Prostate gland (tissue), 2 donors: ENCODE measurements at regions not wholly inside any gene's neighbourhood (a gene's known extent, or its start where the extent isn't known, plus 50 kb on each side); places are given as distances from the start of the nearest gene placed in this dataset.

ENCODE experiments used
- DNase-seq: peaks from one replicate; pipeline ENCODE4 v3.0.0-alpha.2; 2019; ENCODE audit warnings: low spot score
- H3K27ac ChIP-seq, 2 donors: fragments of 200-600 bp; sonication (generic); 2 replicates each; pipeline ENCODE4 v1.5.1; 2017 to 2019
- H3K27me3 ChIP-seq: fragments of 200-600 bp; sonication (generic); replicated peaks from 2 replicates; pipeline ENCODE4 v1.5.1; 2019; ENCODE audit not compliant: insufficient read depth
- H3K36me3 ChIP-seq, 2 donors: fragments of 200-600 bp; sonication (generic); 1 replicate in 1 of 2; 2 replicates in 1 of 2; pipeline versions ENCODE4 v1.5.1 to v1.8.1; 2017 to 2019
- H3K4me1 ChIP-seq: fragments of 200-600 bp; sonication (generic); replicated peaks from 2 replicates; pipeline ENCODE4 v1.5.1; 2019
- H3K4me3 ChIP-seq, 2 donors: fragments of 200-600 bp; sonication (generic); 2 replicates each; pipeline ENCODE4 v1.5.1; 2017 to 2019
- H3K9me3 ChIP-seq: fragments of 200-600 bp; sonication (generic); 2 replicates; pipeline ENCODE4 v1.5.1; 2017
- CTCF ChIP-seq, 4 experiments: fragments of 200-600 bp in 2 of 4; fragments of 450-650 bp in 2 of 4; sonication (generic) in 2 of 4; IDR thresholded peaks; 1 replicate in 3 of 4; 2 replicates in 1 of 4; pipeline ENCODE4 v1.5.1; 2016 to 2019; ENCODE audit warnings: antibody characterized with exemption in 4 of 4, mild to moderate bottlenecking in 2 of 4, moderate library complexity in 2 of 4
- POLR2A ChIP-seq: fragments of 450-650 bp; IDR thresholded peaks from one replicate; pipeline ENCODE4 v1.6.1; 2016; ENCODE audit warnings: antibody characterized with exemption, mild to moderate bottlenecking
- POLR2AphosphoS5 ChIP-seq: sonication (generic); formaldehyde crosslinking; IDR thresholded peaks from one replicate; pipeline ENCODE4 v1.6.1; 2017; ENCODE audit warnings: antibody characterized with exemption
- WGBS: methylation state at CpG from one replicate; pipeline ENCODE4 v1.1.5; 2018; 5-methylcytosine and 5-hydroxymethylcytosine counted together
- intact Hi-C: fragments of 100-400 bp; cut with DNase I; formaldehyde crosslinking; loops from one replicate; pipeline ENCODE4 v1.14.2; 2022

- TF ChIP-seq POLR2A (no peak), POLR2AphosphoS5 (no peak), CTCF (IDR thresholded peaks at IDR 0.05) (no peak)
- 44% methylated on average over 2 of the region's 2 CpGs for WGBS
Measured at GRCh38 chr6:23073821-23074220, 504.5 kb downstream of the HDGFL1 start.

GRCh38 chr6:23077772-23078171 lies 508.4 kb downstream of the HDGFL1 start:
- no peak for DNase-seq
- no peaks in the 10 kb centered on the region for H3K36me3 ChIP-seq
- H3K27me3 ChIP-seq: no peaks in the 10 kb centered on the region
- H3K27ac ChIP-seq: no peak overlapping the region
- WGBS: 89% methylated on average over 3 of the region's 3 CpGs
- no peak overlapping the region for H3K4me3 ChIP-seq
- H3K4me1 ChIP-seq: no peaks in the 10 kb centered on the region
- no peaks in the 10 kb centered on the region for H3K9me3 ChIP-seq
- intact Hi-C loops: no loop called here
- TF ChIP-seq CTCF (IDR thresholded peaks at IDR 0.05): no peak
- TF ChIP-seq POLR2A: no peak
- TF ChIP-seq POLR2AphosphoS5: no peak

More at GRCh38 chr6:23073821-23074220, 504.5 kb downstream of the HDGFL1 start:
- intact Hi-C loops: no loop called here
- Histone ChIP-seq H3K36me3 (no peaks in the 10 kb centered on the region), H3K4me1 (no peaks in the 10 kb centered on the region), H3K27ac (no peak overlapping the region), H3K9me3 (no peaks in the 10 kb centered on the region), H3K27me3 (no peaks in the 10 kb centered on the region), H3K4me3 (no peak overlapping the region)
- no peak for DNase-seq

GRCh38 chr6:23081701-23082100 lies 512.3 kb downstream of the HDGFL1 start:
- intact Hi-C loops: no loop called here
- Histone ChIP-seq H3K4me1 (no peaks in the 10 kb centered on the region), H3K9me3 (no peaks in the 10 kb centered on the region), H3K27ac (no peak overlapping the region), H3K27me3 (no peaks in the 10 kb centered on the region), H3K36me3 (no peaks in the 10 kb centered on the region), H3K4me3 (no peak overlapping the region)
- TF ChIP-seq POLR2AphosphoS5: no peak
- no peak for TF ChIP-seq POLR2A
- no peak for TF ChIP-seq CTCF (IDR thresholded peaks at IDR 0.05)
- no peak for DNase-seq
- WGBS: 88% methylated on average over 1 of the region's 1 CpG

- Histone ChIP-seq H3K27ac (no peak overlapping the region), H3K4me1 (no peaks in the 10 kb centered on the region), H3K27me3 (no peaks in the 10 kb centered on the region), H3K36me3 (no peaks in the 10 kb centered on the region), H3K9me3 (no peaks in the 10 kb centered on the region), H3K4me3 (no peak overlapping the region)
- 86% methylated on average over 2 of the region's 2 CpGs for WGBS
- no peak for TF ChIP-seq CTCF (IDR thresholded peaks at IDR 0.05)
- no peak for TF ChIP-seq POLR2A
- DNase-seq: no peak
- intact Hi-C loops: no loop called here
Measured at GRCh38 chr6:23086100-23086499, 516.7 kb downstream of the HDGFL1 start.

GRCh38 chr6:23087471-23087870 lies 518.1 kb downstream of the HDGFL1 start:
- H3K27ac ChIP-seq: no peak overlapping the region
- no peaks in the 10 kb centered on the region for H3K9me3 ChIP-seq
- TF ChIP-seq POLR2A (no peak), POLR2AphosphoS5 (no peak), CTCF (IDR thresholded peaks at IDR 0.05) (no peak)
- H3K4me1 ChIP-seq: no peaks in the 10 kb centered on the region
- H3K36me3 ChIP-seq: no peaks in the 10 kb centered on the region
- intact Hi-C loops: no loop called here
- no peak overlapping the region for H3K4me3 ChIP-seq
- DNase-seq: no peak
- no peaks in the 10 kb centered on the region for H3K27me3 ChIP-seq
